ENCODE measurements at regions not wholly inside any gene's neighbourhood (a gene's known extent, or its start where the extent isn't known, plus 50 kb on each side); places are given as distances from the start of the nearest gene placed in this dataset.

- TF ChIP-seq BACH2 (CRISPR knock-in tag; IDR thresholded peaks at IDR 0.05; ENCODE audit: borderline replicate concordance) (no peak), CSDC2 (CRISPR knock-in tag; IDR thresholded peaks at IDR 0.05) (no peak), ZNF8 (CRISPR knock-in tag; IDR thresholded peaks at IDR 0.05) (no peak), CREB5 (CRISPR knock-in tag; IDR thresholded peaks at IDR 0.05; ENCODE audit: low read depth) (no peak), ESRRG (CRISPR knock-in tag; IDR thresholded peaks at IDR 0.05) (no peak), ZFP30 (CRISPR knock-in tag; IDR thresholded peaks at IDR 0.05) (no peak)
- TF ChIP-seq, protein P1, sequence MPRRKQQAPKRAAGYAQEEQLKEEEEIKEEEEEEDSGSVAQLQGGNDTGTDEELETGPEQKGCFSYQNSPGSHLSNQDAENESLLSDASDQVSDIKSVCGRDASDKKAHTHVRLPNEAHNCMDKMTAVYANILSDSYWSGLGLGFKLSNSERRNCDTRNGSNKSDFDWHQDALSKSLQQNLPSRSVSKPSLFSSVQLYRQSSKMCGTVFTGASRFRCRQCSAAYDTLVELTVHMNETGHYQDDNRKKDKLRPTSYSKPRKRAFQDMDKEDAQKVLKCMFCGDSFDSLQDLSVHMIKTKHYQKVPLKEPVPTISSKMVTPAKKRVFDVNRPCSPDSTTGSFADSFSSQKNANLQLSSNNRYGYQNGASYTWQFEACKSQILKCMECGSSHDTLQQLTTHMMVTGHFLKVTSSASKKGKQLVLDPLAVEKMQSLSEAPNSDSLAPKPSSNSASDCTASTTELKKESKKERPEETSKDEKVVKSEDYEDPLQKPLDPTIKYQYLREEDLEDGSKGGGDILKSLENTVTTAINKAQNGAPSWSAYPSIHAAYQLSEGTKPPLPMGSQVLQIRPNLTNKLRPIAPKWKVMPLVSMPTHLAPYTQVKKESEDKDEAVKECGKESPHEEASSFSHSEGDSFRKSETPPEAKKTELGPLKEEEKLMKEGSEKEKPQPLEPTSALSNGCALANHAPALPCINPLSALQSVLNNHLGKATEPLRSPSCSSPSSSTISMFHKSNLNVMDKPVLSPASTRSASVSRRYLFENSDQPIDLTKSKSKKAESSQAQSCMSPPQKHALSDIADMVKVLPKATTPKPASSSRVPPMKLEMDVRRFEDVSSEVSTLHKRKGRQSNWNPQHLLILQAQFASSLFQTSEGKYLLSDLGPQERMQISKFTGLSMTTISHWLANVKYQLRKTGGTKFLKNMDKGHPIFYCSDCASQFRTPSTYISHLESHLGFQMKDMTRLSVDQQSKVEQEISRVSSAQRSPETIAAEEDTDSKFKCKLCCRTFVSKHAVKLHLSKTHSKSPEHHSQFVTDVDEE (CRISPR knock-in tag; IDR thresholded peaks at IDR 0.05) = no peak
Observed at GRCh38 chr16:73976644-73977043, 320.0 kb upstream of the PSMD7 start.

All from SK-N-SH treated with all-trans-retinoic acid at 6 μM for 48 hours (cell line).